MM.1S (cell line): ENCODE measurements at regions not wholly inside any gene's neighbourhood (a gene's known extent, or its start where the extent isn't known, plus 50 kb on each side); places are given as distances from the start of the nearest gene placed in this dataset.

Experiments used
- DNase-seq: peaks from one replicate; pipeline ENCODE4 v3.0.0-alpha.2; 2015
- H2AFZ ChIP-seq: fragments of 300-600 bp; sonication (generic); 2 replicates; pipeline ENCODE4 v1.6.0; 2016; ENCODE audit warnings: antibody characterized with exemption, low read length
- H3F3A ChIP-seq: fragments of 300-600 bp; sonication (generic); 2 replicates; pipeline ENCODE4 v1.6.1; 2016; ENCODE audit warnings: mild to moderate bottlenecking, antibody characterized with exemption, low read length, moderate library complexity, mixed read lengths; ENCODE audit not compliant: insufficient read depth
- H3K27ac ChIP-seq: fragments of 300-600 bp; sonication (generic); 2 replicates; pipeline ENCODE4 v1.5.1; 2016; ENCODE audit warnings: mild to moderate bottlenecking, low read length
- H3K27me3 ChIP-seq: fragments of 300-600 bp; sonication (generic); replicated peaks from 2 replicates; pipeline ENCODE4 v1.6.0; 2016; ENCODE audit warnings: low read length; ENCODE audit not compliant: insufficient read depth
- H3K36me3 ChIP-seq: fragments of 300-600 bp; sonication (generic); replicated peaks from 2 replicates; pipeline ENCODE4 v1.6.1; 2016; ENCODE audit warnings: mild to moderate bottlenecking, low read length, mixed read lengths; ENCODE audit not compliant: insufficient read depth
- H3K4me1 ChIP-seq: fragments of 300-600 bp; sonication (generic); 2 replicates; pipeline ENCODE4 v1.6.1; 2016; ENCODE audit warnings: low read length, mixed read lengths
- H3K4me2 ChIP-seq: fragments of 300-600 bp; sonication (generic); 2 replicates; pipeline ENCODE4 v1.6.0; 2016; ENCODE audit warnings: low read depth, low read length
- H3K4me3 ChIP-seq: fragments of 300-600 bp; sonication (generic); 2 replicates; pipeline ENCODE4 v1.5.1; 2016; ENCODE audit warnings: low read length, mixed read lengths
- H3K79me2 ChIP-seq: fragments of 300-600 bp; sonication (generic); 2 replicates; pipeline ENCODE4 v1.6.1; 2016; ENCODE audit warnings: mixed run types, low read length, mixed read lengths
- H3K9ac ChIP-seq: fragments of 300-600 bp; sonication (generic); 2 replicates; pipeline ENCODE4 v1.6.1; 2016; ENCODE audit warnings: low read length, mixed read lengths
- H3K9me2 ChIP-seq: fragments of 300-600 bp; sonication (generic); replicated peaks from 2 replicates; pipeline ENCODE4 v1.6.1; 2016; ENCODE audit warnings: mild to moderate bottlenecking, low read length, mixed read lengths; ENCODE audit not compliant: insufficient read depth
- H3K9me3 ChIP-seq: fragments of 300-600 bp; sonication (generic); replicated peaks from 2 replicates; pipeline ENCODE4 v1.6.1; 2016; ENCODE audit warnings: mild to moderate bottlenecking, low read length, mixed read lengths; ENCODE audit not compliant: insufficient read depth
- H4K20me1 ChIP-seq: fragments of 300-600 bp; sonication (generic); 2 replicates; pipeline ENCODE4 v1.6.1; 2016; ENCODE audit warnings: mild to moderate bottlenecking, low read length, moderate library complexity, mixed read lengths; ENCODE audit not compliant: insufficient read depth
- EZH2 ChIP-seq: fragments of 300-600 bp; sonication (generic); optimal IDR thresholded peaks from 2 replicates; pipeline ENCODE3; 2017; ENCODE audit warnings: low read depth, mild to moderate bottlenecking, antibody characterized with exemption, low read length, mixed read lengths
- EZH2phosphoT487 ChIP-seq: fragments of 300-600 bp; sonication (generic); IDR thresholded peaks from 2 replicates; pipeline ENCODE4 v1.6.1; 2018; ENCODE audit warnings: antibody characterized with exemption, low read length
- TF ChIP-seq, protein P1 (sequence below): fragments of 300-600 bp; sonication (generic); IDR thresholded peaks from 2 replicates; pipeline ENCODE4 v1.5.1; 2016; ENCODE audit warnings: antibody characterized with exemption, low read length, mixed read lengths

DNA sequence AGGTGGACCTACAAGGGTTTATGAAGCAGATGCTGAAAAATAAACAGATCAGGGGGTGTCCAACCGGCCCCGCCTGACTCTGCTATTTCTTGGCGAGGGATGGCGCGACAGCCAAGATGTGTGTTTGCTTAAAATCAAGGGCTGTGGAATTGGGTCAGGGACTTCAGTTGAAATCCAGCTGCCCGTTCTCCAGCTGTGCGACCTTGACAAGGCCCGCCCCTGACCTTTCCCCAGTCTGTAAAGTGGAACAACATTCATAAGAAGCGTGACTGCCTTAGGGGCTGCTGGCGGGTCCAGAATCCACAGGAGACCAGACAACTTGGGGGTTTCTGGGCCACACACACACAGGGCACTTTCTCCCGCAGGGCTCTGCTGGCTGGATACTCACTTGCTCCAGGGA, 517.5 kb downstream of the PREX1 start:
- Histone ChIP-seq H3K4me3 (no peak overlapping the region), H4K20me1 (no peaks in the 10 kb centered on the region), H3K79me2 (no peaks in the 10 kb centered on the region), H3K4me1 (no peaks in the 10 kb centered on the region), H3K9ac (no peak overlapping the region), H3K4me2 (no peak overlapping the region), H2AFZ (no peak overlapping the region), H3K9me3 (no peaks in the 10 kb centered on the region), H3K36me3 (no peaks in the 10 kb centered on the region), H3K27me3 (no peaks in the 10 kb centered on the region), H3K9me2 (no peaks in the 10 kb centered on the region), H3K27ac (no peak overlapping the region), H3F3A (no peaks in the 10 kb centered on the region)
- TF ChIP-seq, protein P1, sequence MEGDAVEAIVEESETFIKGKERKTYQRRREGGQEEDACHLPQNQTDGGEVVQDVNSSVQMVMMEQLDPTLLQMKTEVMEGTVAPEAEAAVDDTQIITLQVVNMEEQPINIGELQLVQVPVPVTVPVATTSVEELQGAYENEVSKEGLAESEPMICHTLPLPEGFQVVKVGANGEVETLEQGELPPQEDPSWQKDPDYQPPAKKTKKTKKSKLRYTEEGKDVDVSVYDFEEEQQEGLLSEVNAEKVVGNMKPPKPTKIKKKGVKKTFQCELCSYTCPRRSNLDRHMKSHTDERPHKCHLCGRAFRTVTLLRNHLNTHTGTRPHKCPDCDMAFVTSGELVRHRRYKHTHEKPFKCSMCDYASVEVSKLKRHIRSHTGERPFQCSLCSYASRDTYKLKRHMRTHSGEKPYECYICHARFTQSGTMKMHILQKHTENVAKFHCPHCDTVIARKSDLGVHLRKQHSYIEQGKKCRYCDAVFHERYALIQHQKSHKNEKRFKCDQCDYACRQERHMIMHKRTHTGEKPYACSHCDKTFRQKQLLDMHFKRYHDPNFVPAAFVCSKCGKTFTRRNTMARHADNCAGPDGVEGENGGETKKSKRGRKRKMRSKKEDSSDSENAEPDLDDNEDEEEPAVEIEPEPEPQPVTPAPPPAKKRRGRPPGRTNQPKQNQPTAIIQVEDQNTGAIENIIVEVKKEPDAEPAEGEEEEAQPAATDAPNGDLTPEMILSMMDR = no peak
- TF ChIP-seq EZH2 (no peak), EZH2phosphoT487 (no peak)
- no peak for DNase-seq

DNA sequence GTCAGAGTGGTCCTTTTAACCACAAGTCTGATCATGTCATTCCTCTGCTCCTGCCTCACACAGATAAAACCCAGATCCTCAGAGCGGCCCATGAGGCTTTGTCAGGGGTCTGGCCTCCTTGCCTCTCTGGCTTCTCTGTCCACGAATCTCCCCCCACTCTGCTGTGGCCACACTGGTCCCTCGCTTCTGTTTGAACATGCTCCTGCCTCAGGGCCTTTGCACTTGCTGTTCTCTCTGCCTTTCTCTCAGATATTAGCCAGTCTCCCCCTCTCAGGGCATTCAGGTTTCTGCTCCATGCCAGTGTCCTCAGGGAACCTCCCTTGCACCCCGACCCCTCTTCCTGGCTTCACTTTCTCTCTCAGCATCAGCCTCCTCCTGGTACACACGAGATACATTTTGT, 518.5 kb downstream of the PREX1 start:
- Histone ChIP-seq H3K27ac (no peak overlapping the region), H3K9me2 (no peaks in the 10 kb centered on the region), H3K4me1 (no peaks in the 10 kb centered on the region)

DNA sequence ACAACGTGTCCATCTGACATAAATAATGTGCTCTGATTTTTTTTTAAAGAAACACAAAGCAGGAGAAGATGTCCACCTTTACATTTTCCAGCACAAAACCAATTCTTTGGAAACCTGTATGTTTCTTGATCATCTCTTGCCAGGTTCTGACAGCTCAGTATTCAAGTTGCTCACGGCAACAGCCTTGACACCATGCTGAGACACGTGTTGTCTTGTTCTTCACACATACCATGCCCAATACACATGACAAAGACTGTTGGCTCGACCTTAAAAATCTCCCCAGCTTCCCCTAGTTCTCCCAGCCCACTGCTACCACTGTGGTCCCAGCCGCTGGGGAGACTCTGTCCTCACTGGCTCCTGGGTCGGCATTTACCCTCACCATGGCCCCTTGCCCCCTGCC, 518.9 kb downstream of the PREX1 start:
- H3K9ac ChIP-seq = no peak overlapping the region
- no peaks in the 10 kb centered on the region for H3F3A ChIP-seq
- H3K36me3 ChIP-seq = no peaks in the 10 kb centered on the region
- no peaks in the 10 kb centered on the region for H3K79me2 ChIP-seq
- no peak overlapping the region for H2AFZ ChIP-seq
- H3K9me2 ChIP-seq = no peaks in the 10 kb centered on the region
- H3K27ac ChIP-seq = no peak overlapping the region
- H3K9me3 ChIP-seq = no peaks in the 10 kb centered on the region
- no peak for TF ChIP-seq EZH2phosphoT487
- TF ChIP-seq EZH2 = no peak
- TF ChIP-seq, protein P1 = no peak
- no peaks in the 10 kb centered on the region for H3K27me3 ChIP-seq
- no peaks in the 10 kb centered on the region for H3K4me1 ChIP-seq
- no peak overlapping the region for H3K4me3 ChIP-seq
- DNase-seq = no peak
- H4K20me1 ChIP-seq = no peaks in the 10 kb centered on the region
- no peak overlapping the region for H3K4me2 ChIP-seq

More for the DNA sequence above, 518.5 kb downstream of the PREX1 start:
- Histone ChIP-seq H3K36me3 (no peaks in the 10 kb centered on the region), H3K27me3 (no peaks in the 10 kb centered on the region), H3K4me3 (no peak overlapping the region), H3K4me2 (no peak overlapping the region), H3K9me3 (no peaks in the 10 kb centered on the region), H2AFZ (no peak overlapping the region), H3F3A (no peaks in the 10 kb centered on the region), H3K9ac (no peak overlapping the region), H4K20me1 (no peaks in the 10 kb centered on the region), H3K79me2 (no peaks in the 10 kb centered on the region)
- DNase-seq = no peak
- no peak for TF ChIP-seq EZH2phosphoT487
- TF ChIP-seq EZH2 = no peak
- TF ChIP-seq, protein P1 = no peak
